ENCODE measurements at regions not wholly inside any gene's neighbourhood (a gene's known extent, or its start where the extent isn't known, plus 50 kb on each side); places are given as distances from the start of the nearest gene placed in this dataset.

- ChIA-PET POLR2A (interaction anchor here (0.6 to 1.5 kb wide), 6 partner anchors 33 to 90 kb away, joined by 3 to 7 read pairs (median 5); no protein-coding TSS in a partner anchor), SMC1A (ENCODE audit: uncharacterized antibody, unreplicated experiment) (interaction anchor here (0.7 to 5.0 kb wide), 25 partner anchors 8 to 137 kb away, joined by 3 to 39 read pairs (median 4); partner anchors contain the start of gene BCAR3), CTCF (interaction anchor here (0.7 to 4.4 kb wide), 13 partner anchors 8 to 445 kb away, joined by 3 to 26 read pairs (median 5); partner anchors contain the start of gene BCAR3), RAD21 (ENCODE audit: unreplicated experiment) (interaction anchor here (0.7 to 3.9 kb wide), 11 partner anchors 33 to 797 kb away, joined by 3 to 24 read pairs (median 6); partner anchors contain the start of gene BCAR3)
- in situ Hi-C loops (cut with MboI) (no loop called here), intact Hi-C loops (cut with micrococcal nuclease; ENCODE audit: unreplicated experiment) (no loop called here)
- Histone ChIP-seq H3K36me3 (ENCODE audit: control insufficient read depth in 2 of 2, insufficient read depth in 2 of 2, low read length in 1 of 2) (no peaks in the 10 kb centered on the region), H3K4me3 (no peak overlapping the region), H3K9me3 (replicated peaks; ENCODE audit: control insufficient read depth, insufficient read depth, low read length) (peaks cover 2% of the 10 kb centered on the region; the same call in 1 of the 3 replicates), H3K4me1 (ENCODE audit: control insufficient read depth, insufficient read depth, low read length) (peaks cover 19% of the 10 kb centered on the region), H3K27me3 (replicated peaks in 1 of 2; ENCODE audit: control insufficient read depth in 2 of 2, insufficient read depth in 2 of 2, low read length in 1 of 2) (no peaks in the 10 kb centered on the region), H4K20me1 (ENCODE audit: control insufficient read depth, insufficient read depth) (no peaks in the 10 kb centered on the region), H3K4me2 (ENCODE audit: control insufficient read depth, insufficient read depth) (peak overlapping the region; percentile 18), H3K9ac (ENCODE audit: control insufficient read depth, insufficient read depth, low read length) (no peak overlapping the region), H3K79me2 (ENCODE audit: control insufficient read depth, insufficient read depth, low read length) (no peaks in the 10 kb centered on the region), H2AFZ (ENCODE audit: control insufficient read depth, low read depth, low read length) (no peak overlapping the region), H3K27ac (ENCODE audit: control insufficient read depth, insufficient read depth) (no peak overlapping the region)
- peak; percentile 56 for ATAC-seq
- 38% methylated on average over 2 of the region's 2 CpGs for WGBS (ENCODE audit: insufficient coverage, insufficient replicate concordance, low lambda C conversion rate, missing lambda C conversion rate)
- no TSS peak for BruUV-seq (replicated peaks)
- DNase-seq (ENCODE audit: low read depth, low spot score), result no peak
- no peak for FAIRE-seq
- TF ChIP-seq NFIC (IDR thresholded peaks at IDR 0.05; ENCODE audit: low read depth, low read length) (peak; percentile 30; the same call in 1 of the 2 replicates), TCF12 (IDR thresholded peaks at IDR 0.05; ENCODE audit: low read depth, low read length) (0 out of 2 replicates have a peak, but pooled peaks have one; percentile 11), MTA3 (IDR thresholded peaks at IDR 0.05; ENCODE audit: borderline replicate concordance, low read length) (no peak), RUNX3 (IDR thresholded peaks at IDR 0.05; ENCODE audit: low read length) (0 out of 2 replicates have a peak, but pooled peaks have one; percentile 25), IKZF1 (conservative IDR thresholded peaks at IDR 0.05) (no peak; the same call in 1 of the 2 replicates), SMARCA5 (IDR thresholded peaks at IDR 0.05) (no peak), CTCF (IDR thresholded peaks at IDR 0.05 in 2 of 3, conservative IDR thresholded peaks at IDR 0.05 in 1 of 3; ENCODE audit: control insufficient read depth in 2 of 3, extremely low read depth in 1 of 3, insufficient read depth in 1 of 3, low read depth in 3 of 3, low read length in 3 of 3) (peak in 2 of 3 experiments; percentile 9 to 41; a peak in 2 of 6 replicates), MEF2A (IDR thresholded peaks at IDR 0.05; ENCODE audit: insufficient read depth, low read depth, low read length) (0 out of 2 replicates have a peak, but pooled peaks have one; percentile 26), RAD21 (IDR thresholded peaks at IDR 0.05; ENCODE audit: insufficient read depth, low read depth, low read length) (peak; percentile 39; the same call in 1 of the 2 replicates), ZNF24 (IDR thresholded peaks at IDR 0.05) (no peak), TBL1XR1 (IDR thresholded peaks at IDR 0.05; ENCODE audit: low read depth, low read length) (no peak), SMC3 (IDR thresholded peaks at IDR 0.05; ENCODE audit: borderline replicate concordance, low read length) (0 out of 2 replicates have a peak, but pooled peaks have one; percentile 17)
- TF ChIP-seq, protein P1, sequence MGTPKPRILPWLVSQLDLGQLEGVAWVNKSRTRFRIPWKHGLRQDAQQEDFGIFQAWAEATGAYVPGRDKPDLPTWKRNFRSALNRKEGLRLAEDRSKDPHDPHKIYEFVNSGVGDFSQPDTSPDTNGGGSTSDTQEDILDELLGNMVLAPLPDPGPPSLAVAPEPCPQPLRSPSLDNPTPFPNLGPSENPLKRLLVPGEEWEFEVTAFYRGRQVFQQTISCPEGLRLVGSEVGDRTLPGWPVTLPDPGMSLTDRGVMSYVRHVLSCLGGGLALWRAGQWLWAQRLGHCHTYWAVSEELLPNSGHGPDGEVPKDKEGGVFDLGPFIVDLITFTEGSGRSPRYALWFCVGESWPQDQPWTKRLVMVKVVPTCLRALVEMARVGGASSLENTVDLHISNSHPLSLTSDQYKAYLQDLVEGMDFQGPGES (IDR thresholded peaks at IDR 0.05), result no peak
- TF ChIP-seq, protein P2, sequence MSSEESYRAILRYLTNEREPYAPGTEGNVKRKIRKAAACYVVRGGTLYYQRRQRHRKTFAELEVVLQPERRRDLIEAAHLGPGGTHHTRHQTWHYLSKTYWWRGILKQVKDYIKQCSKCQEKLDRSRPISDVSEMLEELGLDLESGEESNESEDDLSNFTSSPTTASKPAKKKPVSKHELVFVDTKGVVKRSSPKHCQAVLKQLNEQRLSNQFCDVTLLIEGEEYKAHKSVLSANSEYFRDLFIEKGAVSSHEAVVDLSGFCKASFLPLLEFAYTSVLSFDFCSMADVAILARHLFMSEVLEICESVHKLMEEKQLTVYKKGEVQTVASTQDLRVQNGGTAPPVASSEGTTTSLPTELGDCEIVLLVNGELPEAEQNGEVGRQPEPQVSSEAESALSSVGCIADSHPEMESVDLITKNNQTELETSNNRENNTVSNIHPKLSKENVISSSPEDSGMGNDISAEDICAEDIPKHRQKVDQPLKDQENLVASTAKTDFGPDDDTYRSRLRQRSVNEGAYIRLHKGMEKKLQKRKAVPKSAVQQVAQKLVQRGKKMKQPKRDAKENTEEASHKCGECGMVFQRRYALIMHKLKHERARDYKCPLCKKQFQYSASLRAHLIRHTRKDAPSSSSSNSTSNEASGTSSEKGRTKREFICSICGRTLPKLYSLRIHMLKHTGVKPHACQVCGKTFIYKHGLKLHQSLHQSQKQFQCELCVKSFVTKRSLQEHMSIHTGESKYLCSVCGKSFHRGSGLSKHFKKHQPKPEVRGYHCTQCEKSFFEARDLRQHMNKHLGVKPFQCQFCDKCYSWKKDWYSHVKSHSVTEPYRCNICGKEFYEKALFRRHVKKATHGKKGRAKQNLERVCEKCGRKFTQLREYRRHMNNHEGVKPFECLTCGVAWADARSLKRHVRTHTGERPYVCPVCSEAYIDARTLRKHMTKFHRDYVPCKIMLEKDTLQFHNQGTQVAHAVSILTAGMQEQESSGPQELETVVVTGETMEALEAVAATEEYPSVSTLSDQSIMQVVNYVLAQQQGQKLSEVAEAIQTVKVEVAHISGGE (CRISPR knock-in tag; IDR thresholded peaks at IDR 0.05), result no peak
- TF ChIP-seq, protein P3, sequence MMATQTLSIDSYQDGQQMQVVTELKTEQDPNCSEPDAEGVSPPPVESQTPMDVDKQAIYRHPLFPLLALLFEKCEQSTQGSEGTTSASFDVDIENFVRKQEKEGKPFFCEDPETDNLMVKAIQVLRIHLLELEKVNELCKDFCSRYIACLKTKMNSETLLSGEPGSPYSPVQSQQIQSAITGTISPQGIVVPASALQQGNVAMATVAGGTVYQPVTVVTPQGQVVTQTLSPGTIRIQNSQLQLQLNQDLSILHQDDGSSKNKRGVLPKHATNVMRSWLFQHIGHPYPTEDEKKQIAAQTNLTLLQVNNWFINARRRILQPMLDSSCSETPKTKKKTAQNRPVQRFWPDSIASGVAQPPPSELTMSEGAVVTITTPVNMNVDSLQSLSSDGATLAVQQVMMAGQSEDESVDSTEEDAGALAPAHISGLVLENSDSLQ (IDR thresholded peaks at IDR 0.05), result no peak
Measured at GRCh38 chr1:93749894-93750301, 68.3 kb upstream of the BCAR3 start.

Data from GM12878 (cell line).